HepG2 (cell line): ENCODE measurements at regions not wholly inside any gene's neighbourhood (a gene's known extent, or its start where the extent isn't known, plus 50 kb on each side); places are given as distances from the start of the nearest gene placed in this dataset.

Experiments
- ATF3 ChIP-seq: sonication (generic); formaldehyde crosslinking; IDR thresholded peaks from 2 replicates; pipeline ENCODE4 v1.4.0; 2020; ENCODE audit warnings: missing genetic modification reagents
- CTCF ChIP-seq: sonication (generic); formaldehyde crosslinking; IDR thresholded peaks from 2 replicates; pipeline ENCODE4 v1.5.0; 2020; ENCODE audit warnings: mild to moderate bottlenecking, missing genetic modification reagents, moderate library complexity
- ELF3 ChIP-seq: IDR thresholded peaks from 2 replicates; pipeline ENCODE4 v1.6.1; 2016; ENCODE audit warnings: missing genetic modification reagents, missing compliant biosample characterization
- HOMEZ ChIP-seq: IDR thresholded peaks from 2 replicates; pipeline ENCODE4 v1.6.1; 2016; ENCODE audit warnings: low read depth
- JUN ChIP-seq: sonication (generic); formaldehyde crosslinking; IDR thresholded peaks from 2 replicates; pipeline ENCODE4 v1.4.0; 2020; ENCODE audit warnings: mild to moderate bottlenecking, missing genetic modification reagents
- KAT7 ChIP-seq: IDR thresholded peaks from 2 replicates; pipeline ENCODE4 v1.6.1; 2018; ENCODE audit warnings: borderline replicate concordance, missing compliant biosample characterization
- SP5 ChIP-seq: IDR thresholded peaks from 2 replicates; pipeline ENCODE4 v1.6.1; 2016; ENCODE audit warnings: low read depth, borderline replicate concordance
- ZBTB2 ChIP-seq: sonication (generic); formaldehyde crosslinking; IDR thresholded peaks from 2 replicates; pipeline ENCODE4 v1.8.0; 2022; ENCODE audit warnings: low read depth, missing genetic modification reagents
- ZFP90 ChIP-seq: sonication (generic); formaldehyde crosslinking; IDR thresholded peaks from 2 replicates; pipeline ENCODE4 v1.8.0; 2022; ENCODE audit warnings: missing genetic modification reagents, mild to moderate bottlenecking, inconsistent platforms, borderline replicate concordance
- ZNF670 ChIP-seq: sonication (generic); formaldehyde crosslinking; IDR thresholded peaks from 2 replicates; pipeline ENCODE4 v1.8.0; 2022; ENCODE audit warnings: mild to moderate bottlenecking, missing genetic modification reagents, borderline replicate concordance
- ZSCAN5A ChIP-seq: sonication (generic); formaldehyde crosslinking; IDR thresholded peaks from 2 replicates; pipeline ENCODE4 v1.8.0; 2022; ENCODE audit warnings: mild to moderate bottlenecking, missing genetic modification reagents, borderline replicate concordance

- no peak for TF ChIP-seq ATF3 (CRISPR knock-in tag)
- no peak for TF ChIP-seq CTCF (CRISPR knock-in tag)
- TF ChIP-seq ZBTB2: no peak
- no peak for TF ChIP-seq ELF3 (CRISPR knock-in tag)
- no peak for TF ChIP-seq KAT7 (CRISPR knock-in tag)
- TF ChIP-seq ZSCAN5A: no peak
- no peak for TF ChIP-seq JUN
- TF ChIP-seq SP5 (CRISPR knock-in tag): no peak
- TF ChIP-seq ZNF670 (CRISPR knock-in tag): no peak
- no peak for TF ChIP-seq HOMEZ
- TF ChIP-seq ZFP90 (CRISPR knock-in tag): no peak
Observed at GRCh38 chr2:94762600-94762999, 108.6 kb upstream of the TEKT4 start.
